H9 (cell line): ENCODE measurements at regions not wholly inside any gene's neighbourhood (a gene's known extent, or its start where the extent isn't known, plus 50 kb on each side); places are given as distances from the start of the nearest gene placed in this dataset.

Experiments
- DNase-seq: peaks from one replicate; pipeline ENCODE4 v3.0.0-alpha.2; 2017
- H2AFZ ChIP-seq: one replicate; pipeline ENCODE4 v1.6.1; 2013; ENCODE audit warnings: mild to moderate bottlenecking, low read length, control low read depth, moderate library complexity
- H2AK5ac ChIP-seq: 2 replicates; pipeline ENCODE4 v1.6.1; 2013; ENCODE audit warnings: low read length, control low read depth, mixed read lengths; ENCODE audit not compliant: insufficient read length
- H2BK120ac ChIP-seq: one replicate; pipeline ENCODE4 v1.6.1; 2013; ENCODE audit warnings: low read depth, mild to moderate bottlenecking, low read length, control low read depth, inconsistent platforms; ENCODE audit not compliant: poor library complexity, severe bottlenecking
- H2BK12ac ChIP-seq: 2 replicates; pipeline ENCODE4 v1.6.1; 2013; ENCODE audit warnings: low read length, control low read depth, mixed read lengths, low read depth; ENCODE audit not compliant: insufficient read length
- H2BK15ac ChIP-seq: 2 replicates; pipeline ENCODE4 v1.6.1; 2013; ENCODE audit warnings: low read depth, low read length, control low read depth
- H2BK20ac ChIP-seq: one replicate; pipeline ENCODE4 v1.6.1; 2013; ENCODE audit warnings: low read depth, mild to moderate bottlenecking, low read length, control low read depth, inconsistent platforms; ENCODE audit not compliant: poor library complexity, severe bottlenecking
- H2BK5ac ChIP-seq: 2 replicates; pipeline ENCODE4 v1.6.1; 2013; ENCODE audit warnings: low read length, control low read depth, mixed read lengths; ENCODE audit not compliant: insufficient read length
- H3K14ac ChIP-seq: 2 replicates; pipeline ENCODE4 v1.6.1; 2013; ENCODE audit warnings: low read length, control low read depth; ENCODE audit not compliant: insufficient read depth
- H3K18ac ChIP-seq: 2 replicates; pipeline ENCODE4 v1.6.1; 2013; ENCODE audit warnings: low read depth, mild to moderate bottlenecking, mixed read lengths, low read length, control low read depth; ENCODE audit not compliant: insufficient read length
- H3K23ac ChIP-seq: 2 replicates; pipeline ENCODE4 v1.6.1; 2013; ENCODE audit warnings: low read length, control low read depth, mixed read lengths, low read depth; ENCODE audit not compliant: insufficient read length
- H3K23me2 ChIP-seq: 2 replicates; pipeline ENCODE4 v1.6.1; 2013; ENCODE audit warnings: low read depth, mild to moderate bottlenecking, mixed read lengths, low read length, control low read depth; ENCODE audit not compliant: insufficient read length, poor library complexity, severe bottlenecking
- H3K27ac ChIP-seq: 2 replicates; pipeline ENCODE4 v1.5.1; 2013; ENCODE audit warnings: low read length, control low read depth, mixed read lengths, low read depth; ENCODE audit not compliant: insufficient read length
- H3K27me3 ChIP-seq: 2 replicates; pipeline ENCODE4 v1.6.1; 2013; ENCODE audit warnings: low read length, control low read depth, inconsistent platforms; ENCODE audit not compliant: insufficient read depth
- H3K4ac ChIP-seq: 2 replicates; pipeline ENCODE4 v1.6.1; 2013; ENCODE audit warnings: low read depth, mild to moderate bottlenecking, control low read depth, inconsistent platforms, low read length, moderate library complexity
- H3K4me1 ChIP-seq: 2 replicates; pipeline ENCODE4 v1.6.1; 2013; ENCODE audit warnings: low read length, control low read depth, inconsistent platforms; ENCODE audit not compliant: insufficient read depth
- H3K4me2 ChIP-seq: 2 replicates; pipeline ENCODE4 v1.6.1; 2013; ENCODE audit warnings: low read length, control low read depth, mixed read lengths; ENCODE audit not compliant: insufficient read length, insufficient read depth
- H3K56ac ChIP-seq: 2 replicates; pipeline ENCODE4 v1.6.1; 2013; ENCODE audit warnings: low read depth, mild to moderate bottlenecking, mixed read lengths, low read length, control low read depth; ENCODE audit not compliant: insufficient read length
- H3K79me1 ChIP-seq: 2 replicates; pipeline ENCODE4 v1.6.1; 2013; ENCODE audit warnings: low read depth, mild to moderate bottlenecking, moderate library complexity, low read length, control low read depth, inconsistent platforms; ENCODE audit not compliant: insufficient read depth, poor library complexity, severe bottlenecking
- H3K79me2 ChIP-seq: 2 replicates; pipeline ENCODE4 v1.6.1; 2013; ENCODE audit warnings: low read length, control low read depth, inconsistent platforms; ENCODE audit not compliant: insufficient read depth
- H3K9ac ChIP-seq: 2 replicates; pipeline ENCODE4 v1.6.1; 2013; ENCODE audit warnings: low read length, control low read depth, mixed read lengths; ENCODE audit not compliant: insufficient read length; ENCODE audit errors: extremely low read depth
- H3K9me3 ChIP-seq: one replicate; pipeline ENCODE4 v1.6.1; 2013; ENCODE audit warnings: low read depth, low read length, inconsistent platforms; ENCODE audit not compliant: control insufficient read depth
- H3T11ph ChIP-seq: one replicate; pipeline ENCODE4 v1.6.1; 2013; ENCODE audit warnings: mild to moderate bottlenecking, low read length, control low read depth, inconsistent platforms
- H4K20me1 ChIP-seq: one replicate; pipeline ENCODE4 v1.6.1; 2013; ENCODE audit not compliant: control insufficient read depth, insufficient read length, insufficient read depth
- H4K5ac ChIP-seq: 2 replicates; pipeline ENCODE4 v1.6.1; 2013; ENCODE audit warnings: low read depth, mild to moderate bottlenecking, mixed read lengths, low read length, control low read depth; ENCODE audit not compliant: insufficient read length
- H4K8ac ChIP-seq: replicated peaks from 2 replicates; pipeline ENCODE4 v1.6.1; 2013; ENCODE audit warnings: low read length, control low read depth, mixed read lengths, low read depth; ENCODE audit not compliant: insufficient read length
- H4K91ac ChIP-seq: 2 replicates; pipeline ENCODE4 v1.6.1; 2013; ENCODE audit warnings: low read depth, mild to moderate bottlenecking, moderate library complexity, mixed read lengths, low read length, control low read depth; ENCODE audit not compliant: insufficient read length
- H3K27ac Mint-ChIP-seq, 3 experiments: 2 replicates in 2 of 3; 3 replicates in 1 of 3; pipeline ENCODE4 v1.8.0; 2020 to 2021; ENCODE audit warnings: mixed read lengths in 3 of 3, mild to moderate bottlenecking in 1 of 3, moderate library complexity in 1 of 3
- H3K27me3 Mint-ChIP-seq: 2 replicates; pipeline ENCODE4 v1.8.0; 2021; ENCODE audit warnings: low read depth, mild to moderate bottlenecking, moderate library complexity, mixed read lengths
- H3K36me3 Mint-ChIP-seq, 3 experiments: 2 replicates in 2 of 3; 3 replicates in 1 of 3; pipeline ENCODE4 v1.8.0; 2020 to 2021; ENCODE audit warnings: low read depth in 3 of 3, mixed read lengths in 3 of 3; ENCODE audit not compliant: insufficient read depth in 1 of 3
- H3K4me1 Mint-ChIP-seq, 2 experiments: 2 replicates each; pipeline ENCODE4 v1.8.0; 2020; ENCODE audit warnings: mixed read lengths in 2 of 2
- H3K4me3 Mint-ChIP-seq, 2 experiments: 2 replicates in 1 of 2; 3 replicates in 1 of 2; pipeline ENCODE4 v1.8.0; 2020 to 2021; ENCODE audit warnings: mild to moderate bottlenecking in 2 of 2, mixed read lengths in 2 of 2, moderate library complexity in 1 of 2
- H3K9me3 Mint-ChIP-seq, 2 experiments: 2 replicates in 1 of 2; 3 replicates in 1 of 2; pipeline ENCODE4 v1.8.0; 2020; ENCODE audit warnings: mild to moderate bottlenecking in 2 of 2, mixed read lengths in 2 of 2, moderate library complexity in 1 of 2
- CTCF ChIP-seq: fragments of 200-600 bp; sonication (generic); conservative IDR thresholded peaks from 3 replicates; pipeline ENCODE4 v1.8.0; 2021; ENCODE audit warnings: antibody characterized with exemption, mild to moderate bottlenecking

GRCh38 chr21:16865632-16866031 lies 647.2 kb upstream of the CXADR start:
- Histone ChIP-seq H3K9ac (no peak overlapping the region), H3K14ac (no peak overlapping the region), H3K23ac (no peak overlapping the region), H2BK5ac (no peak overlapping the region), H3K4me1 (no peaks in the 10 kb centered on the region), H3K27me3 (no peaks in the 10 kb centered on the region), H3K27ac (no peak overlapping the region), H4K20me1 (no peaks in the 10 kb centered on the region), H3K56ac (no peak overlapping the region), H3K4ac (no peak overlapping the region), H2AFZ (no peak overlapping the region), H2BK20ac (no peak overlapping the region), H4K5ac (no peak overlapping the region), H3K18ac (no peak overlapping the region), H3K9me3 (no peaks in the 10 kb centered on the region), H3K4me2 (no peak overlapping the region), H3K79me1 (no peaks in the 10 kb centered on the region), H3T11ph (no peak overlapping the region), H2AK5ac (no peak overlapping the region), H3K79me2 (no peaks in the 10 kb centered on the region), H4K91ac (no peak overlapping the region), H3K23me2 (no peaks in the 10 kb centered on the region), H4K8ac (no peak overlapping the region), H2BK120ac (no peak overlapping the region), H2BK15ac (no peak overlapping the region), H2BK12ac (no peak overlapping the region)
- Mint-ChIP-seq H3K27me3 (no peaks in the 10 kb centered on the region), H3K4me1 (peaks cover 9% of the 10 kb centered on the region in 2 experiments), H3K4me3 (no peak overlapping the region), H3K36me3 (no peaks in the 10 kb centered on the region), H3K27ac (no peak overlapping the region), H3K9me3 (no peaks in the 10 kb centered on the region)
- TF ChIP-seq CTCF = no peak
- DNase-seq = no peak
